OCI-LY3 (cell line): ENCODE measurements at regions not wholly inside any gene's neighbourhood (a gene's known extent, or its start where the extent isn't known, plus 50 kb on each side); places are given as distances from the start of the nearest gene placed in this dataset.
"Not testable (repeated sequence)": the region's sequence is repeated elsewhere in the genome, so short reads cannot be mapped to it uniquely, and the experiment has no call there.

Experiments
- H2AFZ ChIP-seq: fragments of 200-600, 300-600 bp; shearing (Covaris generic); 2 replicates; pipeline ENCODE4 v1.6.0; 2014; ENCODE audit warnings: antibody characterized with exemption, low read depth, low read length
- H3K27ac ChIP-seq: fragments of 200-600, 300-600 bp; sonication (generic); 2 replicates; pipeline ENCODE4 v1.5.1; 2014; ENCODE audit warnings: mild to moderate bottlenecking, low read length, moderate library complexity, mixed read lengths
- H3K27me3 ChIP-seq: fragments of 200-600, 300-600 bp; sonication (generic); 2 replicates; pipeline ENCODE4 v1.6.1; 2014; ENCODE audit warnings: low read depth, low read length, mixed read lengths
- H3K36me3 ChIP-seq: fragments of 200-600, 300-600 bp; sonication (generic); replicated peaks from 2 replicates; pipeline ENCODE3; 2014; ENCODE audit warnings: low read depth, low read length, mixed read lengths
- H3K4me1 ChIP-seq: fragments of 300-600, 200-600 bp; sonication (generic); 2 replicates; pipeline ENCODE4 v1.6.1; 2014; ENCODE audit warnings: low read length, mixed read lengths
- H3K4me2 ChIP-seq: fragments of 200-600, 300-600 bp; sonication (generic); 2 replicates; pipeline ENCODE4 v1.6.1; 2014; ENCODE audit warnings: low read length, mixed read lengths
- H3K4me3 ChIP-seq: fragments of 300-600, 200-600 bp; sonication (generic); 2 replicates; pipeline ENCODE4 v1.5.1; 2014; ENCODE audit warnings: antibody characterized with exemption, mild to moderate bottlenecking, low read length, moderate library complexity
- H3K79me2 ChIP-seq: fragments of 300-600, 200-600 bp; shearing (Covaris generic); 2 replicates; pipeline ENCODE4 v1.6.1; 2014; ENCODE audit warnings: mild to moderate bottlenecking, low read length, mixed read lengths
- H3K9ac ChIP-seq: fragments of 300-600, 200-600 bp; shearing (Covaris generic); 2 replicates; pipeline ENCODE4 v1.6.0; 2014; ENCODE audit warnings: mild to moderate bottlenecking, low read length, moderate library complexity
- H3K9me3 ChIP-seq: fragments of 200-600, 300-600 bp; shearing (Covaris generic); 2 replicates; pipeline ENCODE4 v1.6.1; 2014; ENCODE audit warnings: low read length, mixed read lengths; ENCODE audit not compliant: insufficient read depth
- H4K20me1 ChIP-seq: fragments of 200-600, 300-600 bp; sonication (generic); 2 replicates; pipeline ENCODE4 v1.6.1; 2016; ENCODE audit warnings: low read length, mixed read lengths; ENCODE audit not compliant: insufficient read depth
- CTCF ChIP-seq: fragments of 200-600, 300-600 bp; sonication (generic); IDR thresholded peaks from 2 replicates; pipeline ENCODE4 v1.5.1; 2014; ENCODE audit warnings: antibody characterized with exemption, low read length, low read depth
- EZH2phosphoT487 ChIP-seq: fragments of 200-600 bp; shearing (Covaris generic); IDR thresholded peaks from 2 replicates; pipeline ENCODE4 v1.6.1; 2018; ENCODE audit warnings: antibody characterized with exemption, mixed run types, low read depth

DNA sequence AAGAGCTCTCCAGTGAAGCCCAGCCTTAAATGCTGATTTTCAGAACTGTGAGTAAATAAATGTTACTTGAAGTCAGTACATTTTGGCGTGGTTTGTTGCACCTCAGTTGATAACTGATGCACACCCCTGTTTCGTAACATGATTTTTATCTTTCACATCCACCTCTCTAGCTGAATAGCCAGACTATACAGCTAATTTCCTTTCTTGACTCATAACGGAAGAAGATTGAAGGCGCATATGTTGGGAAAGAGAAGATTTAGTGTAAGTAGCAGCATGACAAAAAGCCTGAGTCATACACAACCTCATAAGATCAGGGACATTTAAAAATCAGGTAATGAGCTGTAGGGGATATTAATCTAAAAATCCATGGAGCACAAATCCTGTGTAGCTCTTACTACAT, 716.2 kb upstream of the ZP4 start:
- Histone ChIP-seq H3K4me3 (peak overlapping the region; percentile 33), H3K27me3 (no peaks in the 10 kb centered on the region), H2AFZ (0 out of 2 replicates have a peak overlapping the region, but pooled peaks have one; percentile 0), H4K20me1 (no peaks in the 10 kb centered on the region), H3K79me2 (no peaks in the 10 kb centered on the region), H3K9me3 (no peaks in the 10 kb centered on the region; the same call in 1 of the 2 replicates), H3K36me3 (peaks cover 13% of the 10 kb centered on the region), H3K4me1 (peaks cover 33% of the 10 kb centered on the region), H3K27ac (peak overlapping the region; percentile 47), H3K4me2 (peak overlapping the region; percentile 64), H3K9ac (peak overlapping the region; percentile 27; the same call in 1 of the 2 replicates)
- TF ChIP-seq CTCF (no peak), EZH2phosphoT487 (no peak)

DNA sequence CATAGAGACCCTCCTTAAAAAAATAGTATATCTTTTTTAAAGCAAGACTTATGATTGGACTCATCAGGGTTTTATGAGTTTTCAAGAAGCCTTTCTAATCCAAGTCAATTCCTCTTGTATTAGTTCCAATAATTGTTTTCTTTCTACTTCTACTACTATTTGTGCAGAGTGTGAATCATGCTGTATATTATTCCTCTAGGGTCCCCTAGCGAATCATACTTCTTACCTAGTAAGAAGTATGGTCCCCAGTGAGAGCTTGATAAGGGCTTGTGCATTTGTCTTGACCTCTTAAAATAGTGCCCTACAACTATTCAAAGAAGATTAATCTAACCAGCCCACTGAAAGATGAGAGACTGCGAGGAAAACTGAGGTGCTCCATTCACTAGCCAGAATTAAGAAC, 715.7 kb upstream of the ZP4 start:
- Histone ChIP-seq H4K20me1 (no peaks in the 10 kb centered on the region), H3K27ac (peak overlapping the region; percentile 47), H2AFZ (0 out of 2 replicates have a peak overlapping the region, but pooled peaks have one; percentile 0), H3K79me2 (no peaks in the 10 kb centered on the region), H3K36me3 (peaks cover 13% of the 10 kb centered on the region), H3K9me3 (no peaks in the 10 kb centered on the region; the same call in 1 of the 2 replicates), H3K4me2 (peak overlapping the region; percentile 64), H3K4me1 (peaks cover 29% of the 10 kb centered on the region), H3K27me3 (no peaks in the 10 kb centered on the region), H3K4me3 (peak overlapping the region; percentile 33; the same call in 1 of the 2 replicates), H3K9ac (no peak overlapping the region; the same call in 1 of the 2 replicates)
- TF ChIP-seq EZH2phosphoT487 (no peak), CTCF (no peak)

- peaks cover 27% of the 10 kb centered on the region for H3K4me1 ChIP-seq
- H3K27me3 ChIP-seq, result no peaks in the 10 kb centered on the region
- H3K4me2 ChIP-seq, result no peak overlapping the region
- H3K36me3 ChIP-seq, result peaks cover 8% of the 10 kb centered on the region
- no peaks in the 10 kb centered on the region for H3K79me2 ChIP-seq
- TF ChIP-seq EZH2phosphoT487, result no peak
- TF ChIP-seq CTCF, result no peak
- no peak overlapping the region for H3K4me3 ChIP-seq
- H3K9me3 ChIP-seq, result no peaks in the 10 kb centered on the region; the same call in 1 of the 2 replicates
- H3K9ac ChIP-seq, result no peak overlapping the region
- H4K20me1 ChIP-seq, result no peaks in the 10 kb centered on the region
- no peak overlapping the region for H3K27ac ChIP-seq
- H2AFZ ChIP-seq, result no peak overlapping the region
These were observed 713.6 kb upstream of the ZP4 start for GRCh38 chr1:238604357-238604756.

DNA sequence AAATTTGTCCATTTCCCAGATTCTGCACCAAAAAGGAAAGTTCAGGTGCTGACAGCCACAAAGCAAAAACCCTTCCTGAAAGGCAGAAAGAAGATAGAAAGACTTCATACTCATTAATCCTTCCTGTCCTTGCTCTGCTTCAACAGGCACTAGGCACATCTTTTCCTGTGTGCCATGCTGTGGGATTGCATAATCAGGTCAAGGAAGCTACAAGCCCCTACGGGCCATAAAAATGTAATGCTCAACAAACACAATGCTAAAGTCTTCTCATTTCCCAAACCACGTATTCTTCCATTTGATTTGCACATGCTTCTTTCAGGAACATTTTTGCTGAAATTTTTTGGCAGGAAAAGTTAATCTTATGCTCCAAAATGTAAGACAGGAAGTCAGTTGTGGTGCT, 710.9 kb upstream of the ZP4 start:
- not testable (repeated sequence) for H3K4me1 ChIP-seq, H3K27ac ChIP-seq, H3K9me3 ChIP-seq, H3K4me2 ChIP-seq, H4K20me1 ChIP-seq, H3K4me3 ChIP-seq, H3K36me3 ChIP-seq, H2AFZ ChIP-seq, H3K9ac ChIP-seq, H3K79me2 ChIP-seq, H3K27me3 ChIP-seq
